Neural progenitor cell (in vitro differentiated cells): ENCODE measurements at regions not wholly inside any gene's neighbourhood (a gene's known extent, or its start where the extent isn't known, plus 50 kb on each side); places are given as distances from the start of the nearest gene placed in this dataset.

ENCODE experiments used
- EZH2 ChIP-seq: fragments of 200-600 bp; sonication (generic); IDR thresholded peaks from 2 replicates; pipeline ENCODE4 v1.6.1; 2017; ENCODE audit warnings: antibody characterized with exemption, mild to moderate bottlenecking, moderate library complexity
- EZH2phosphoT487 ChIP-seq: fragments of 200-600 bp; sonication (generic); IDR thresholded peaks from 2 replicates; pipeline ENCODE4 v1.6.1; 2017; ENCODE audit warnings: antibody characterized with exemption
- TF ChIP-seq, protein P1 (sequence below): fragments of 200-600 bp; sonication (generic); IDR thresholded peaks from 2 replicates; pipeline ENCODE4 v1.5.1; 2017; ENCODE audit warnings: antibody characterized with exemption, mild to moderate bottlenecking

DNA sequence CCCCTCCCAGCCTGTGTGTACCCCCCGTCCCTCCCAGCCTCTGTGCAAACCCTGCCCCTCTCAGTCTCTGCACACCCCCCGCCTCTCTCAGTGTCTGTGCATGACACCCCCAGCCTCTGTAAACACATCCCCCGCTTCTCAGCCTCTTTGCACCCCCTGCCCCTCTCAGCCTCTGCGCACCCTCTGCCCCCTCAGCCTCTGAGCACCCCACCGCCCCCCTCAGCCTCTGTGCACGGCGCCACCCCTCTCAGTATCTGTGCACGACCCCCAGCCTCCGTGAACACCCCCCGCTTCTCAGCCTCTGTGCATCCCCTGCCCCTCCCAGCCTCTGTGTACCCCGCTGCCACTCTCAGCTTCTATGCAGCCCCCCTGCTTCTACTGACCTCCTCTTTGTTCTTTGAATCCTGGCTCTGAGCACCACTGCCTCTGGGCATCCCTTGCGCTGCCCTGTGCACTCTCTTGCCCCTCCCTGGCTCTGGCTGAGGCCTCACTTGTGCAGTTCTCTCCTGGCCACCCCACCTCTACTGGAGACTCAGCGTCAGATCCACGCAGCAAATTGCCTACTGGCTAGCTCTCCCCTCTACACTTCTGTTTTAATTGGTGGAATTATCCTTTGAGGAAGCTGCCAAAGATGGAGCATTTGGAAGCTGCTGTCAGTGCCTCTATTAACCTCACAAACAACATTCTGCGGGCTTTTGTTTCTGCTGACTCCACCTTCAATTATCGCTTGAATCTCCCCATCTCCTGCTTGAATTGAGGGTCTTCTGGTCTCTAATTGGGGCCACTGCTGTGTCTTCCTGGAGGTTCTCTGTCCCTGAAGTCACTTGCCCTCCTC is 838.6 kb downstream of the TBC1D22A start:
- TF ChIP-seq, protein P1, sequence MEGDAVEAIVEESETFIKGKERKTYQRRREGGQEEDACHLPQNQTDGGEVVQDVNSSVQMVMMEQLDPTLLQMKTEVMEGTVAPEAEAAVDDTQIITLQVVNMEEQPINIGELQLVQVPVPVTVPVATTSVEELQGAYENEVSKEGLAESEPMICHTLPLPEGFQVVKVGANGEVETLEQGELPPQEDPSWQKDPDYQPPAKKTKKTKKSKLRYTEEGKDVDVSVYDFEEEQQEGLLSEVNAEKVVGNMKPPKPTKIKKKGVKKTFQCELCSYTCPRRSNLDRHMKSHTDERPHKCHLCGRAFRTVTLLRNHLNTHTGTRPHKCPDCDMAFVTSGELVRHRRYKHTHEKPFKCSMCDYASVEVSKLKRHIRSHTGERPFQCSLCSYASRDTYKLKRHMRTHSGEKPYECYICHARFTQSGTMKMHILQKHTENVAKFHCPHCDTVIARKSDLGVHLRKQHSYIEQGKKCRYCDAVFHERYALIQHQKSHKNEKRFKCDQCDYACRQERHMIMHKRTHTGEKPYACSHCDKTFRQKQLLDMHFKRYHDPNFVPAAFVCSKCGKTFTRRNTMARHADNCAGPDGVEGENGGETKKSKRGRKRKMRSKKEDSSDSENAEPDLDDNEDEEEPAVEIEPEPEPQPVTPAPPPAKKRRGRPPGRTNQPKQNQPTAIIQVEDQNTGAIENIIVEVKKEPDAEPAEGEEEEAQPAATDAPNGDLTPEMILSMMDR: no peak
- no peak for TF ChIP-seq EZH2phosphoT487
- TF ChIP-seq EZH2: no peak
